Sigmoid colon (tissue), 6 donors: ENCODE measurements at regions not wholly inside any gene's neighbourhood (a gene's known extent, or its start where the extent isn't known, plus 50 kb on each side); places are given as distances from the start of the nearest gene placed in this dataset.
"Not testable (repeated sequence)": the region's sequence is repeated elsewhere in the genome, so short reads cannot be mapped to it uniquely, and the experiment has no call there.

ENCODE experiments used
- DNase-seq: peaks from one replicate; pipeline ENCODE4 v3.0.0-alpha.2; 2019
- H3K27ac ChIP-seq, 4 donors: fragments of 200-600 bp; sonication (generic); one replicate each; pipeline ENCODE4 v1.5.1; 2016 to 2019; ENCODE audit warnings: mild to moderate bottlenecking in 1 of 4
- H3K27me3 ChIP-seq, 3 donors: fragments of 200-600 bp; sonication (generic); one replicate each; pipeline ENCODE4 v1.5.1; 2019; ENCODE audit warnings: mild to moderate bottlenecking in 1 of 3
- H3K36me3 ChIP-seq, 4 donors: fragments of 200-600 bp; sonication (generic); one replicate each; pipeline ENCODE4 v1.5.1; 2016 to 2019
- H3K4me1 ChIP-seq, 4 donors: fragments of 200-600 bp; sonication (generic); one replicate each; pipeline ENCODE4 v1.5.1; 2017 to 2019
- H3K4me3 ChIP-seq, 4 donors: fragments of 200-600 bp; sonication (generic); one replicate each; pipeline ENCODE4 v1.5.1; 2017 to 2019; ENCODE audit warnings: mild to moderate bottlenecking in 2 of 4, moderate library complexity in 1 of 4
- H3K9me3 ChIP-seq, 4 donors: fragments of 200-600 bp in 3 of 4; sonication (generic) in 3 of 4; one replicate each; pipeline versions ENCODE4 v1.5.1 to v1.6.1; 2013 to 2019
- CTCF ChIP-seq, 4 experiments: fragments of 450-650 bp in 3 of 4; fragments of 200-600 bp in 1 of 4; IDR thresholded peaks; one replicate each; pipeline ENCODE4 v1.5.1; 2016 to 2019; ENCODE audit warnings: antibody characterized with exemption in 4 of 4, mild to moderate bottlenecking in 3 of 4, moderate library complexity in 2 of 4
- EP300 ChIP-seq, 4 donors: sonication (generic); formaldehyde crosslinking; IDR thresholded peaks; one replicate each; pipeline ENCODE4 v1.6.1; 2017; ENCODE audit warnings: antibody characterized with exemption in 4 of 4
- POLR2A ChIP-seq, 2 donors: fragments of 450-650 bp; IDR thresholded peaks; one replicate each; pipeline ENCODE4 v1.6.1; 2016; ENCODE audit warnings: antibody characterized with exemption in 2 of 2, mild to moderate bottlenecking in 2 of 2, moderate library complexity in 2 of 2
- POLR2AphosphoS5 ChIP-seq, 4 donors: sonication (generic); formaldehyde crosslinking; IDR thresholded peaks; one replicate each; pipeline ENCODE4 v1.6.1; 2017; ENCODE audit warnings: antibody characterized with exemption in 4 of 4
- whole genome bisulfite sequencing, 2 donors: extraction: QIAGEN DNeasy Blood & Tissue Kit; methylation state at CpG; one replicate each; pipeline ENCODE4 v1.1.7; 2013; 5-methylcytosine and 5-hydroxymethylcytosine counted together
- intact Hi-C: fragments of 100-400 bp; cut with DNase I; formaldehyde crosslinking; loops from one replicate; pipeline ENCODE4 v1.15.1; 2023
- donor health status: healthy with polysubstance abuse.
- donor health status: healthy.

GRCh38 chr1:220475608-220476007 is 52.3 kb upstream of the MARK1 start:
- DNase-seq, H3K4me1 ChIP-seq, H3K36me3 ChIP-seq, H3K27ac ChIP-seq, H3K4me3 ChIP-seq, H3K9me3 ChIP-seq, intact Hi-C loops, H3K27me3 ChIP-seq: not testable (repeated sequence)
- WGBS, 2 donors, result 86 to 93% methylated on average over 34 to 35 of the region's 35 CpGs

GRCh38 chr1:220475141-220475540 is 52.8 kb upstream of the MARK1 start:
- H3K9me3 ChIP-seq, H3K4me3 ChIP-seq, intact Hi-C loops, H3K36me3 ChIP-seq, H3K27ac ChIP-seq, DNase-seq, H3K4me1 ChIP-seq, H3K27me3 ChIP-seq: not testable (repeated sequence)
- 94 to 95% methylated on average over 8 of the region's 8 CpGs for WGBS, 2 donors

- no peak overlapping the region for H3K27ac ChIP-seq
- intact Hi-C loops, result no loop called here
- no peaks in the 10 kb centered on the region for H3K4me1 ChIP-seq
- no peaks in the 10 kb centered on the region for H3K36me3 ChIP-seq
- no peak overlapping the region for H3K4me3 ChIP-seq
- no peaks in the 10 kb centered on the region for H3K9me3 ChIP-seq
- TF ChIP-seq CTCF (IDR thresholded peaks at IDR 0.05), result no peak
- TF ChIP-seq EP300 (IDR thresholded peaks at IDR 0.05), result no peak
- TF ChIP-seq POLR2A (IDR thresholded peaks at IDR 0.05), result no peak
- no peak for TF ChIP-seq POLR2AphosphoS5 (IDR thresholded peaks at IDR 0.05)
- DNase-seq, result no peak
- WGBS, 2 donors, result 97 to 99% methylated on average over 2 of the region's 2 CpGs
- no peaks in the 10 kb centered on the region for H3K27me3 ChIP-seq
Measured at GRCh38 chr1:220473440-220473839, 54.5 kb upstream of the MARK1 start.

- peaks cover 0 to 5% (median 0%) of the 10 kb centered on the region in 4 donors for H3K4me1 ChIP-seq
- TF ChIP-seq POLR2AphosphoS5 (IDR thresholded peaks at IDR 0.05) (no peak), POLR2A (IDR thresholded peaks at IDR 0.05) (no peak), CTCF (IDR thresholded peaks at IDR 0.05) (no peak), EP300 (IDR thresholded peaks at IDR 0.05) (no peak)
- intact Hi-C loops, result no loop called here
- no peaks in the 10 kb centered on the region for H3K27me3 ChIP-seq
- H3K9me3 ChIP-seq, result peaks cover 0 to 2% (median 0%) of the 10 kb centered on the region in 4 donors
- H3K36me3 ChIP-seq, result no peaks in the 10 kb centered on the region
- no peak overlapping the region for H3K27ac ChIP-seq
- no peak for DNase-seq
- 57 to 76% methylated on average over 11 of the region's 11 CpGs for WGBS, 2 donors
- H3K4me3 ChIP-seq, result no peak overlapping the region
Measured at GRCh38 chr1:220462752-220463151, 65.2 kb upstream of the MARK1 start.

- DNase-seq, result no peak
- H3K27ac ChIP-seq, result no peak overlapping the region
- no peaks in the 10 kb centered on the region for H3K36me3 ChIP-seq
- peaks cover 0 to 5% (median 0%) of the 10 kb centered on the region in 4 donors for H3K4me1 ChIP-seq
- H3K27me3 ChIP-seq, result no peaks in the 10 kb centered on the region
- TF ChIP-seq CTCF (IDR thresholded peaks at IDR 0.05) (no peak), POLR2A (IDR thresholded peaks at IDR 0.05) (no peak), POLR2AphosphoS5 (IDR thresholded peaks at IDR 0.05) (no peak), EP300 (IDR thresholded peaks at IDR 0.05) (no peak)
- intact Hi-C loops, result no loop called here
- no peak overlapping the region for H3K4me3 ChIP-seq
- no peaks in the 10 kb centered on the region for H3K9me3 ChIP-seq
Measured at GRCh38 chr1:220458936-220459335, 69.0 kb upstream of the MARK1 start.

- DNase-seq, result no peak
- no peak for TF ChIP-seq POLR2AphosphoS5 (IDR thresholded peaks at IDR 0.05)
- no peak for TF ChIP-seq CTCF (IDR thresholded peaks at IDR 0.05)
- TF ChIP-seq POLR2A (IDR thresholded peaks at IDR 0.05), result no peak
- TF ChIP-seq EP300 (IDR thresholded peaks at IDR 0.05), result no peak
- 74 to 75% methylated on average over 5 of the region's 5 CpGs for whole genome bisulfite sequencing, 2 donors
- no peak overlapping the region for H3K27ac ChIP-seq
- peaks cover 0 to 5% (median 0%) of the 10 kb centered on the region in 4 donors for H3K4me1 ChIP-seq
- H3K4me3 ChIP-seq, result no peak overlapping the region
- no peaks in the 10 kb centered on the region for H3K27me3 ChIP-seq
- no peaks in the 10 kb centered on the region for H3K9me3 ChIP-seq
- H3K36me3 ChIP-seq, result no peaks in the 10 kb centered on the region
- intact Hi-C loops, result no loop called here
Measured at GRCh38 chr1:220457957-220458609, 69.9 kb upstream of the MARK1 start.
